ENCODE measurements at regions not wholly inside any gene's neighbourhood (a gene's known extent, or its start where the extent isn't known, plus 50 kb on each side); places are given as distances from the start of the nearest gene placed in this dataset.

DNA sequence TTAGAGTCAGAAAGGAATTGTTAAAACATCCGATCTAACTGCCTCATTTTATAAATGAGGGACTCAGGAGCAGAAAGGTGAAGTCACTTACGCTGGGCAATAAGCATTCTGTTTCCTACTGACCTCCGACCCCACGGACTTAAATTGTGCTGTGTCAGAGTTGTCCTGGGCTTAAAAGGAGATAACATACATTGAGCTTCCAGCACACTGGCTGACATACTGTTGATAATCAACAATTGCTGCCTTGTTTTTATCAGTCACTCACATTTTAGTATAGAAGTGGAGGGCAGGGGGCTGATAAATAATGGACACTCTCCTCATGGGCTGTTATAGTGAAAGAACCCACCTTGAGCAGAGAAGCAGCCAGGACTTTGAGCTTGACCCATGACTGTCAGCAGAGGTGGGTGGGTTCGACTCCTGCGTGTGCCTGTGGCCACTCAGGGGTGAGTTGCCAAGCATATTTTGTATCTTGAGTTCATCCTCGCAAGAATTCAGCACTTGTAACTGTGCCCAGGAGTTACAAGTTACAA is 166.5 kb upstream of the JARID2 start:
- no peak overlapping the region for H3K27ac ChIP-seq
- H2AFZ ChIP-seq = no peak overlapping the region
- no peaks in the 10 kb centered on the region for H3K9me3 ChIP-seq (ENCODE audit: control insufficient read depth, low read length)
- no peak overlapping the region for H3K4me3 ChIP-seq (ENCODE audit: low read depth, low read length)
- TF ChIP-seq, protein P1, sequence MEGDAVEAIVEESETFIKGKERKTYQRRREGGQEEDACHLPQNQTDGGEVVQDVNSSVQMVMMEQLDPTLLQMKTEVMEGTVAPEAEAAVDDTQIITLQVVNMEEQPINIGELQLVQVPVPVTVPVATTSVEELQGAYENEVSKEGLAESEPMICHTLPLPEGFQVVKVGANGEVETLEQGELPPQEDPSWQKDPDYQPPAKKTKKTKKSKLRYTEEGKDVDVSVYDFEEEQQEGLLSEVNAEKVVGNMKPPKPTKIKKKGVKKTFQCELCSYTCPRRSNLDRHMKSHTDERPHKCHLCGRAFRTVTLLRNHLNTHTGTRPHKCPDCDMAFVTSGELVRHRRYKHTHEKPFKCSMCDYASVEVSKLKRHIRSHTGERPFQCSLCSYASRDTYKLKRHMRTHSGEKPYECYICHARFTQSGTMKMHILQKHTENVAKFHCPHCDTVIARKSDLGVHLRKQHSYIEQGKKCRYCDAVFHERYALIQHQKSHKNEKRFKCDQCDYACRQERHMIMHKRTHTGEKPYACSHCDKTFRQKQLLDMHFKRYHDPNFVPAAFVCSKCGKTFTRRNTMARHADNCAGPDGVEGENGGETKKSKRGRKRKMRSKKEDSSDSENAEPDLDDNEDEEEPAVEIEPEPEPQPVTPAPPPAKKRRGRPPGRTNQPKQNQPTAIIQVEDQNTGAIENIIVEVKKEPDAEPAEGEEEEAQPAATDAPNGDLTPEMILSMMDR (IDR thresholded peaks at IDR 0.05) = no peak
- no peaks in the 10 kb centered on the region for H3K27me3 ChIP-seq (ENCODE audit: control insufficient read depth, insufficient read depth, low read length)
- no peak overlapping the region for H3K4me2 ChIP-seq (ENCODE audit: low read length)
- no peak overlapping the region for H3K9ac ChIP-seq
- no peaks in the 10 kb centered on the region for H3K36me3 ChIP-seq (ENCODE audit: control insufficient read depth, insufficient read depth, low read length)
- H3K79me2 ChIP-seq = no peaks in the 10 kb centered on the region
- no peaks in the 10 kb centered on the region for H3K4me1 ChIP-seq

- H3K36me3 ChIP-seq (ENCODE audit: control insufficient read depth, insufficient read depth, low read length) = no peaks in the 10 kb centered on the region
- no peaks in the 10 kb centered on the region for H3K79me2 ChIP-seq
- H3K4me3 ChIP-seq (ENCODE audit: low read depth, low read length) = no peak overlapping the region
- no peak overlapping the region for H3K9ac ChIP-seq
- TF ChIP-seq, protein P1 (IDR thresholded peaks at IDR 0.05) = no peak
- no peak overlapping the region for H2AFZ ChIP-seq
- H3K4me2 ChIP-seq (ENCODE audit: low read length) = no peak overlapping the region
- no peaks in the 10 kb centered on the region for H3K4me1 ChIP-seq
- H3K9me3 ChIP-seq (ENCODE audit: control insufficient read depth, low read length) = no peaks in the 10 kb centered on the region
- no peaks in the 10 kb centered on the region for H3K27me3 ChIP-seq (ENCODE audit: control insufficient read depth, insufficient read depth, low read length)
- no peak overlapping the region for H3K27ac ChIP-seq
These were observed 165.0 kb upstream of the JARID2 start for GRCh38 chr6:15080895-15081294.

DNA sequence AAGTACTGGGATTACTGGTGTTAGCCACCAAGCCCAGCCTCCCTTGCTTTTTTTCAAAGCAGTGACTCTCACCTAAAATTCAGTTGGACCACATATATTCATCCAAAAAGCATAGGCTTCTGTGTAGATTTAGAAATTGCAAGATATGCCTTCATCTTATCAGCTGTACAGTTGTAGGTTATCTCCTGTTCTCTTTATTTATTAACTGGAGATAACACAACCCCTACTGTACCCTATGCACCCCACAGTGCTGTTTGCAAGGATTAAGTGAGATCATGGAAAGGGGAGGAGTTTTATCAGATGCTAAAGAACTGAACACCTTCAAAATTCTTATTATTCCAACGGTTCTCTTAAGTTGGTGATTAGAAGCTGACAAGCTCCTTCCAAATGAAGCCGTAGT is 164.4 kb upstream of the JARID2 start:
- H2AFZ ChIP-seq = no peak overlapping the region
- TF ChIP-seq, protein P1 (IDR thresholded peaks at IDR 0.05) = no peak
- H3K79me2 ChIP-seq = no peaks in the 10 kb centered on the region
- no peaks in the 10 kb centered on the region for H3K36me3 ChIP-seq (ENCODE audit: control insufficient read depth, insufficient read depth, low read length)
- H3K4me3 ChIP-seq (ENCODE audit: low read depth, low read length) = no peak overlapping the region
- no peaks in the 10 kb centered on the region for H3K4me1 ChIP-seq
- H3K9me3 ChIP-seq (ENCODE audit: control insufficient read depth, low read length) = no peaks in the 10 kb centered on the region
- no peaks in the 10 kb centered on the region for H3K27me3 ChIP-seq (ENCODE audit: control insufficient read depth, insufficient read depth, low read length)
- no peak overlapping the region for H3K4me2 ChIP-seq (ENCODE audit: low read length)
- H3K9ac ChIP-seq = no peak overlapping the region
- no peak overlapping the region for H3K27ac ChIP-seq

GRCh38 chr6:15082708-15083107 is 163.2 kb upstream of the JARID2 start:
- Histone ChIP-seq H3K9ac (no peak overlapping the region), H3K36me3 (ENCODE audit: control insufficient read depth, insufficient read depth, low read length) (no peaks in the 10 kb centered on the region), H3K79me2 (no peaks in the 10 kb centered on the region), H2AFZ (no peak overlapping the region), H3K4me2 (ENCODE audit: low read length) (no peak overlapping the region), H3K27me3 (ENCODE audit: control insufficient read depth, insufficient read depth, low read length) (no peaks in the 10 kb centered on the region), H3K27ac (no peak overlapping the region), H3K4me3 (ENCODE audit: low read depth, low read length) (no peak overlapping the region), H3K9me3 (ENCODE audit: control insufficient read depth, low read length) (no peaks in the 10 kb centered on the region), H3K4me1 (no peaks in the 10 kb centered on the region)
- TF ChIP-seq, protein P1 (IDR thresholded peaks at IDR 0.05) = no peak

DNA sequence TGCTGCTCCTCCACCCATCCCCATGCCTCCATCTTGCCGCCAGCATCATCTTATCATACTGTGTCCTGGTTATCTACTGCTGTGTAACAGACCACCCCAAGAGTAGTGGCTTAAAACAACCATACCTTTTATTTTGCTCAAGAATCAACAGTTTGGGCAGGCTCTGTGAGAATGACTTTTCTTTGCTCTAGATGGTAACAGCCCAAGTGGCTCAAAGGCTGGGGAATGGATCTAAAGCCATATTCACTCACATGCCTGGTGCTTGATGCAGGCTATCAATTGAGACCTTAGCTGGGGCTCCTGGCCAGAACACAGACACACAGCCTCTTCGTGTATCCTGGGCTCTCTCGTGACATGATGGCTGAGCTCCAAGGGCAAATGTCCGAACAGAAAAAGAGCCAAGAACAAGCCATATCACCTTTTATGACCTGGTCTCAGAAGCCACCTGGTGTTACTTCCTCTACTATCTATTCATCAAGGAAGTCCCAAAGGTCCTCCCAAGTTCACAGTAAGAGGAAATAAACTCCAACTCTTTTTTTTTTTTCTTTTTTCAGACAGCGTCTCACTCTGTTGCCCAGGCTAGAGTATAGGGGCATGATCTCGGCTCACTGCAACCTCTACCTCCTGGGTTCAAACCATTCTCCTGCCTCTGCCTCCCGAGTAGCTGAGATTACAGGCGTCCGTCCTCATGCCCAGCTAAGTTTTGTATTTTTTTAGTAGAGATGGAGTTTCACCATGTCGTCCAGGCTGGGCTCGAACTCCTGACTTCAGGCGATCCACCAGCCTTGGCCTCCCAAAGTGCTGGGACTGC is 159.3 kb upstream of the JARID2 start:
- no peak overlapping the region for H3K4me2 ChIP-seq (ENCODE audit: low read length)
- H3K79me2 ChIP-seq = no peaks in the 10 kb centered on the region
- H3K4me1 ChIP-seq = no peaks in the 10 kb centered on the region
- no peaks in the 10 kb centered on the region for H3K27me3 ChIP-seq (ENCODE audit: control insufficient read depth, insufficient read depth, low read length)
- no peaks in the 10 kb centered on the region for H3K36me3 ChIP-seq (ENCODE audit: control insufficient read depth, insufficient read depth, low read length)
- H2AFZ ChIP-seq = no peak overlapping the region
- TF ChIP-seq, protein P1 (IDR thresholded peaks at IDR 0.05) = no peak
- H3K9ac ChIP-seq = no peak overlapping the region
- no peak overlapping the region for H3K4me3 ChIP-seq (ENCODE audit: low read depth, low read length)
- H3K9me3 ChIP-seq (ENCODE audit: control insufficient read depth, low read length) = no peaks in the 10 kb centered on the region
- H3K27ac ChIP-seq = no peak overlapping the region

All from parathyroid adenoma (tissue), 2 donors.